GM12875 (cell line): ENCODE measurements at regions not wholly inside any gene's neighbourhood (a gene's known extent, or its start where the extent isn't known, plus 50 kb on each side); places are given as distances from the start of the nearest gene placed in this dataset.

ENCODE experiments used
- H3K4me3 ChIP-seq: one replicate; pipeline ENCODE4 v1.5.1; 2011; ENCODE audit warnings: low read depth, low read length, control low read depth
- TF ChIP-seq, protein P1 (sequence below): IDR thresholded peaks from 2 replicates; pipeline ENCODE4 v1.5.1; 2011; ENCODE audit warnings: low read depth, mild to moderate bottlenecking, control low read depth, inconsistent platforms, low read length, moderate library complexity, borderline replicate concordance; ENCODE audit not compliant: insufficient read depth

DNA sequence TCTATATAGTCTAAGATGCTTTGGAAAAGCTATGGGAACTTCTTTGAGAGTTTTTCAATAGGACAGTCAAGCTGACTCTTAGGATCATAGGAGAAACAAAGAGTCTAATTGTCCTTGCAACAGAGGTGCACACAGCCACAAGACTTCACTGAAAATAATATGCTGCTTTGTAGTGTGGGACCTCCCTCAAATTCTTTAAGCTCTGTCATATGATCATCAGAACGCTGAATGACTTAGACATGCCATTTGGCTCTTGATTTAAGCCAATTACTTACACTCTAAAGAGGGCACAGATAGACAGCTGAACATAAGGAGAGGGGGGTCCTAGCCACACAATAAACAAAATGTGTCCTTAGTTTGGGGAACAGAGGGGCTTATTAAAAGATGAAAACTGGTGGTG lies 818.7 kb upstream of the GJE1 start:
- TF ChIP-seq, protein P1, sequence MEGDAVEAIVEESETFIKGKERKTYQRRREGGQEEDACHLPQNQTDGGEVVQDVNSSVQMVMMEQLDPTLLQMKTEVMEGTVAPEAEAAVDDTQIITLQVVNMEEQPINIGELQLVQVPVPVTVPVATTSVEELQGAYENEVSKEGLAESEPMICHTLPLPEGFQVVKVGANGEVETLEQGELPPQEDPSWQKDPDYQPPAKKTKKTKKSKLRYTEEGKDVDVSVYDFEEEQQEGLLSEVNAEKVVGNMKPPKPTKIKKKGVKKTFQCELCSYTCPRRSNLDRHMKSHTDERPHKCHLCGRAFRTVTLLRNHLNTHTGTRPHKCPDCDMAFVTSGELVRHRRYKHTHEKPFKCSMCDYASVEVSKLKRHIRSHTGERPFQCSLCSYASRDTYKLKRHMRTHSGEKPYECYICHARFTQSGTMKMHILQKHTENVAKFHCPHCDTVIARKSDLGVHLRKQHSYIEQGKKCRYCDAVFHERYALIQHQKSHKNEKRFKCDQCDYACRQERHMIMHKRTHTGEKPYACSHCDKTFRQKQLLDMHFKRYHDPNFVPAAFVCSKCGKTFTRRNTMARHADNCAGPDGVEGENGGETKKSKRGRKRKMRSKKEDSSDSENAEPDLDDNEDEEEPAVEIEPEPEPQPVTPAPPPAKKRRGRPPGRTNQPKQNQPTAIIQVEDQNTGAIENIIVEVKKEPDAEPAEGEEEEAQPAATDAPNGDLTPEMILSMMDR = no peak
- H3K4me3 ChIP-seq = no peak overlapping the region

DNA sequence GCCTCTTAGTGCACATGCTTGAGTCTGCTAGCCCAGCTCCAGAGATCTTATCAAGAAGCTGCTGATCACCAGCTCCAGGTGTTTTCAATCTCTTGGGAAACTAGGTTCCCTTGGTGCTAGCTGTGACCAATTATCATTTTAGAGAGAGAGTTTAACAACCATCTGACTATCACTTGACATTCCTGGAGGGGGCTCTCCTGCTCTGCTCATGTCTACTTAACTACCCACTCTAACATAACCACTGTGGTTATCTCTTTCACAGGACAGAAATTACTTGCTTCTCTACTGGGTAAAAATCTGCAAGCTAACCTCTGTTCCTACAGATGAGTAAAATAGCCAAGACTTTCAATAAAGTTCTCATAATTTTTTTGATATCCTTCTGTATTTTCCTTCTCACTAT lies 823.4 kb upstream of the GJE1 start:
- TF ChIP-seq, protein P1 = no peak
- H3K4me3 ChIP-seq = no peak overlapping the region

DNA sequence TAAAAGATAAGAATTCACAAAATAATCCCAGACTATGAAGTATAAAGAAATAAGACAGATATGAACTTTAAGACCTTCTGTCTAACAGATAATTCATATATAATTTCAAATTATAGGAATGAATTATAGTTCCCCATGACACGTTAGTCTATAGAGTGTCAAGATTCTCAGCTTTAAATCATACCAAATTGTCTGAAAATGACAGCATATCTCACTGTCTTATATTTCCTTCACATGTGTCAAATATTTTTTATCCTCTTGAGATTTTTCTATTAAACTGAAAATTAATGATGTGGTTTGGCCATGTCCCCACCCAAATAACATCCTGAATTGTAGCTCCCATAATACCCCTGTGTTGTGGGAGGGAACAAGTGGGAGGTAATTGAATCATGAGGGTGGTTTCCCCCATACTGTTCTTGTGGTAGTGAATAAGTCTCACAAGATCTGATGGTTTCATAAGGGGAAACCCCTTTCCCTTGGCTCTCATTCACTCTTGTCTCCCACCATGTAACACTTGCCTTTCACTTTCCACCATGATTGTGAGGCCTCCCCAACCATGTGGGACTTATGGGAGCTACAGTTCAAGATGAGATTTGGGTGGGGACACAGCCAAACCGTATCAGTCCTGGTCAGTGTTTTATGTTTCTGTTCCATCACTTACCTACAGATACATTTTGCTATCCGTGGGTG lies 825.3 kb upstream of the GJE1 start:
- H3K4me3 ChIP-seq = no peak overlapping the region
- TF ChIP-seq, protein P1 = no peak

DNA sequence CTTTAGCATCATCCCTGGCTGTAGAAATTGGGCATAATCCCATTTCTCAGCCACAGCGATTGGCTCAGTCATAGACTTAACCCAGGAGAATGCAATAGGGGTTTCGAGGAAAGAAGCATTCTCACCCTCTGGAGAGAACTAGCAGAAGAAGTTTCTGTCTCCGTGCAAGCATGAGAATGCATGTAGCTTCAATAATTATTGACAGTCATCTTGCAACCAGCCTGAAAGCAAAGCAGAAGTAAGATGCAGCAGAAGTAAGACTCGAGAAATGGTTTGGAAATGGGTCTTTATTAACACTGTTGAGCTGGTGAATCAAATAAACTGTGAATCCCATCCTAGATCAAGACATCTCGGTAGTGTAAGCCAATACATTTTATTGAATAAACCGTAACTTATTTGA lies 828.8 kb upstream of the GJE1 start:
- H3K4me3 ChIP-seq = no peak overlapping the region
- TF ChIP-seq, protein P1 = no peak

DNA sequence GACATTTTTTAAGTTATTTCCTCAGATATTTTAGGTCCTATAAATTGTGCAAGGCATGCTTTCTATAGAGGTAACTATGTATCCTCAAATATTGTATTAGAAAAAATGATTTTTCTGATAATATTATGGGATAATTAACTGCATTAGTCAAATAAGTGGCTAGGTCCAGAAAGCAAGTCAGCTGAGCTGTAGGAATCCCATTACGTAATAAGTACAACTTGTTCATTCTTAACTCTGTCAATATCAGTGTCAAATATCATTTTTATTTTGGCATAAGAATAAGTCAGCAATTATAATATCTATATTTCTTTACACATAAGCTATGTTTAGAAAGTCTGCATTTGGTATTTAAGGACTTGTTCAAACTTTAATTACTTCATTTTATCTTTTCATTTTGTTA lies 830.9 kb upstream of the GJE1 start:
- TF ChIP-seq, protein P1 = no peak
- no peak overlapping the region for H3K4me3 ChIP-seq

DNA sequence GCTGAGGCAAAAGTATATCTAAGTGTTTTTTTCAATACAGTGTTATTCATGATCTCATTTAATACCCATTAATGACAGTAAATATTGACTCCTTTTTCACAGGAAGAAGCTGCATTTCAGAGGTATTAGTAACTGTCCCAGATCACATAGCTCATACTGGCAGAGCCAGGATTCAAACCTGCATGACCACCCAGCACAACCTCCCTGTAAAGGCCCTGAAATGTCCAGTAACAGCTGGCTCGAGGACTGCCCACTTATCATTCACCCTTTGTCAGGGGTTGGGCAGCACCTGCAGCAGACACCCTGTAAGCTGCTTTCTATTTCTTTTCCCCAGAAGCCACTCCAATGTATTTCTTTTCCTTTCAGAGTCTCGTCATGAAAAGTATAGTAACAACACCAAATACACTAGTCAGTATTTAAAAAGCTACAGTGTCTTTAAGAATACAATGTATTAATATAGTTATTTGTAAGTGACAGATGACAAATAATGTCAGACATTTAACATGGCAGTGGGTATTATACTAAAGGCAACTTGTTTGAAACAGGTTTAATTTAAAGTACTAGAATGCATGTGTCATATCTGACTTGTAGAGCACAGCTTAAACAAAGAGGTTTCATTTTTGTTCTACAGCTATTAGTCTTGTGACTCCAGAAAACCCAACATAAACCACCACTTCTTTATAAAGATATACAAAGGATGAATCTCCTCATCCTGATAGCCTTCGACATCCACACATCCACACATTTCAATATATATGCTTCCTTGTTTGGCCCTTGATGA lies 841.6 kb upstream of the GJE1 start:
- TF ChIP-seq, protein P1 = no peak

DNA sequence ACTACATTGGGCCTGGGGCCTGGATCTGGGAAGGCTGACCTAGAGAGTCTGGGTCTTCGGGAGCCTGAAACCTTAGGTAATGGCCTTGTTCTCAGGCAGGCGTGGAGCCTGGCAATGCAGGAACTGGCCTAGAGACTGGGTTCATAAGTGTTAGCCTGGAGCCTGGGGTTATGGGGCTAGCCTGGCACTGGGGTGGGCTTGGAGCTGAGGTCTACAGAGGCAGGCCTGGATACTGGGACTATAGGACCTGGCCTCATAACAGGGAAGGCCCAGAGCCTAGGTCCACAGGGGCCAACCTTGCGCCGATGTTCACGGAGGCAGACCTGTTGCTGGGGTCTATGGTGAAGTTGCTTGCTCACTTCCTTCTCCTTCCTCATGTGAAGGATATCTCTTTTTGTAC lies 843.8 kb upstream of the GJE1 start:
- H3K4me3 ChIP-seq = no peak overlapping the region
- TF ChIP-seq, protein P1 = no peak

More for the DNA sequence above, 841.6 kb upstream of the GJE1 start:
- no peak overlapping the region for H3K4me3 ChIP-seq
